CMK (cell line): ENCODE measurements at regions not wholly inside any gene's neighbourhood (a gene's known extent, or its start where the extent isn't known, plus 50 kb on each side); places are given as distances from the start of the nearest gene placed in this dataset.

Experiments
- DNase-seq: peaks from one replicate; pipeline ENCODE4 v3.0.0-alpha.2; 2010; ENCODE audit warnings: low read depth

- DNase-seq, result no peak
Observed at GRCh38 chr2:226526716-226527115, 272.9 kb downstream of the IRS1 start.

GRCh38 chr2:226524381-226524843 is 275.2 kb downstream of the IRS1 start:
- no peak for DNase-seq

- no peak for DNase-seq
Observed at GRCh38 chr2:226520723-226521122, 278.9 kb downstream of the IRS1 start.

GRCh38 chr2:226515344-226516055 is 284.1 kb downstream of the IRS1 start:
- no peak for DNase-seq

- DNase-seq, result no peak
Observed at GRCh38 chr2:226514895-226515294, 284.7 kb downstream of the IRS1 start.

- no peak for DNase-seq
Observed at GRCh38 chr2:226511311-226511710, 288.3 kb downstream of the IRS1 start.

GRCh38 chr2:226508683-226509082 is 290.9 kb downstream of the IRS1 start:
- no peak for DNase-seq

GRCh38 chr2:226508005-226508404 is 291.6 kb downstream of the IRS1 start:
- no peak for DNase-seq

GRCh38 chr2:226497146-226497909 is 302.3 kb downstream of the IRS1 start:
- DNase-seq, result no peak

GRCh38 chr2:226496273-226496550 is 303.4 kb downstream of the IRS1 start:
- no peak for DNase-seq

GRCh38 chr2:226495466-226496272 is 304.0 kb downstream of the IRS1 start:
- no peak for DNase-seq

GRCh38 chr2:226491112-226491511 is 308.5 kb downstream of the IRS1 start:
- DNase-seq, result no peak

- no peak for DNase-seq
Observed at GRCh38 chr2:226489775-226490541, 309.7 kb downstream of the IRS1 start.

- DNase-seq, result no peak
Observed at GRCh38 chr2:226488034-226488433, 311.6 kb downstream of the IRS1 start.

- no peak for DNase-seq
Observed at GRCh38 chr2:226487573-226487972, 312.0 kb downstream of the IRS1 start.

GRCh38 chr2:226483745-226484619 is 315.6 kb downstream of the IRS1 start:
- DNase-seq, result no peak

- no peak for DNase-seq
Observed at GRCh38 chr2:226483143-226483542, 316.5 kb downstream of the IRS1 start.

- no peak for DNase-seq
Observed at GRCh38 chr2:226478109-226478809, 321.4 kb downstream of the IRS1 start.

GRCh38 chr2:226477221-226478108 is 322.2 kb downstream of the IRS1 start:
- DNase-seq, result no peak
